Activated CD8-positive, alpha-beta T cell treated with anti-CD3 and anti-CD28 coated beads for 36 hours (primary cell): ENCODE measurements at regions not wholly inside any gene's neighbourhood (a gene's known extent, or its start where the extent isn't known, plus 50 kb on each side); places are given as distances from the start of the nearest gene placed in this dataset.

Source experiments
- ATAC-seq: fragments of 200-7000 bp; cut with Tn5 transposase; one replicate; pipeline ENCODE4 v1.10.0; 2021; ENCODE audit warnings: mild to moderate bottlenecking, moderate library complexity
- CTCF ChIA-PET: fragments of 350-600 bp; sonication (Branson Sonifier 250); formaldehyde crosslinking; loops from one replicate; lab custom pipeline; 2021; ENCODE audit warnings: antibody characterized with exemption; lab: Charles Lee
- POLR2A ChIA-PET: fragments of 350-600 bp; sonication (Branson Sonifier 250); formaldehyde crosslinking; loops from one replicate; lab custom pipeline; 2021; ENCODE audit warnings: antibody characterized with exemption; lab: Charles Lee
- DNase-seq: peaks from one replicate; pipeline ENCODE4 v3.0.0-alpha.2; 2020
- H3K27ac Mint-ChIP-seq: one replicate; pipeline ENCODE4 v1.8.0; 2021; ENCODE audit warnings: mild to moderate bottlenecking, mixed read lengths
- H3K27me3 Mint-ChIP-seq: one replicate; pipeline ENCODE4 v1.8.0; 2021; ENCODE audit warnings: mixed read lengths
- H3K36me3 Mint-ChIP-seq: one replicate; pipeline ENCODE4 v1.8.0; 2021; ENCODE audit warnings: low read depth, mixed read lengths
- H3K4me1 Mint-ChIP-seq: one replicate; pipeline ENCODE4 v1.8.0; 2021; ENCODE audit warnings: low read depth, mixed read lengths
- H3K4me3 Mint-ChIP-seq: one replicate; pipeline ENCODE4 v1.8.0; 2021; ENCODE audit warnings: mild to moderate bottlenecking, moderate library complexity, mixed read lengths
- H3K9me3 Mint-ChIP-seq: one replicate; pipeline ENCODE4 v1.8.0; 2021; ENCODE audit warnings: mixed read lengths
- CTCF ChIP-seq: fragments of 200-600 bp; IDR thresholded peaks from one replicate; pipeline ENCODE4 v1.8.0; 2022; ENCODE audit warnings: antibody characterized with exemption, mild to moderate bottlenecking
- intact Hi-C: fragments of 100-400 bp; cut with micrococcal nuclease; formaldehyde crosslinking; loops from one replicate; pipeline ENCODE4 v1.10.0; 2022

- ATAC-seq: no peak
These were observed 951.9 kb upstream of the SLITRK1 start for GRCh38 chr13:84834201-84834600.

GRCh38 chr13:84831666-84832657 lies 949.7 kb upstream of the SLITRK1 start:
- no peak overlapping the region for H3K4me3 Mint-ChIP-seq
- no peak overlapping the region for H3K27ac Mint-ChIP-seq
- no peak for DNase-seq
- intact Hi-C loops: no loop called here
- ChIA-PET POLR2A (no interaction called here), CTCF (interaction anchor here (1.3 kb wide), 1 partner anchor 65 kb away, joined by 4 read pairs; no protein-coding TSS in a partner anchor)
- H3K9me3 Mint-ChIP-seq: no peaks in the 10 kb centered on the region
- no peaks in the 10 kb centered on the region for H3K36me3 Mint-ChIP-seq
- H3K27me3 Mint-ChIP-seq: no peaks in the 10 kb centered on the region
- TF ChIP-seq CTCF: no peak
- H3K4me1 Mint-ChIP-seq: no peaks in the 10 kb centered on the region
- no peak for ATAC-seq

More at GRCh38 chr13:84834201-84834600, 951.9 kb upstream of the SLITRK1 start:
- H3K27ac Mint-ChIP-seq: no peak overlapping the region
- DNase-seq: no peak
- TF ChIP-seq CTCF: no peak
- H3K9me3 Mint-ChIP-seq: no peaks in the 10 kb centered on the region
- ChIA-PET POLR2A (no interaction called here), CTCF (no interaction called here)
- intact Hi-C loops: no loop called here
- no peaks in the 10 kb centered on the region for H3K27me3 Mint-ChIP-seq
- H3K36me3 Mint-ChIP-seq: no peaks in the 10 kb centered on the region
- H3K4me3 Mint-ChIP-seq: no peak overlapping the region
- H3K4me1 Mint-ChIP-seq: no peaks in the 10 kb centered on the region

DNA sequence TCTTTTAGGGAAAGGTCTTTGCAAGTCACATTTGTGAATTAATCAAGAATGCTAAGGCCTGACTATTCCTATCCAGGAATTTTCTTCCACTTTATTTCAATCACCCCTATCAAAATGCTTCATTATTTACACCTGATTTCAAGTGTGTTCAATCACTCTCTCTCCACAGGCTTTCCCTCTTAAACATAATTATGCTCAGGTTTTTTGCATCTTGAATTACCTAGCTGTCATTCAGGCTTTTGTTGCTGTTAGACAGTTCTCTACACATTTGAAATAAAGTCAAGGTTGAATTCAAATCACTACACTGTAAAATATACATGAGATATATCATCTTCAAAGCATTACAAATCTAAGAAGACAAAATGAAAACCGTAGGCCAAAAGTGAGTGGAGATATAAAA lies 941.3 kb upstream of the SLITRK1 start:
- DNase-seq: no peak
- H3K4me3 Mint-ChIP-seq: no peak overlapping the region
- no peak for TF ChIP-seq CTCF
- H3K4me1 Mint-ChIP-seq: no peaks in the 10 kb centered on the region
- H3K27me3 Mint-ChIP-seq: no peaks in the 10 kb centered on the region
- ChIA-PET CTCF (no interaction called here), POLR2A (no interaction called here)
- H3K9me3 Mint-ChIP-seq: no peaks in the 10 kb centered on the region
- no peak overlapping the region for H3K27ac Mint-ChIP-seq
- H3K36me3 Mint-ChIP-seq: no peaks in the 10 kb centered on the region
- no peak for ATAC-seq
- intact Hi-C loops: no loop called here

GRCh38 chr13:84821261-84821660 lies 939.0 kb upstream of the SLITRK1 start:
- H3K27me3 Mint-ChIP-seq: no peaks in the 10 kb centered on the region
- no peaks in the 10 kb centered on the region for H3K9me3 Mint-ChIP-seq
- no peak overlapping the region for H3K27ac Mint-ChIP-seq
- intact Hi-C loops: no loop called here
- POLR2A ChIA-PET: no interaction called here
- DNase-seq (no peak), ATAC-seq (no peak)
- CTCF ChIA-PET: no interaction called here
- no peaks in the 10 kb centered on the region for H3K36me3 Mint-ChIP-seq
- TF ChIP-seq CTCF: no peak
- no peaks in the 10 kb centered on the region for H3K4me1 Mint-ChIP-seq
- no peak overlapping the region for H3K4me3 Mint-ChIP-seq

GRCh38 chr13:84816567-84817105 lies 934.4 kb upstream of the SLITRK1 start:
- Mint-ChIP-seq H3K9me3 (no peaks in the 10 kb centered on the region), H3K4me3 (no peak overlapping the region), H3K27ac (no peak overlapping the region), H3K36me3 (no peaks in the 10 kb centered on the region), H3K4me1 (no peaks in the 10 kb centered on the region), H3K27me3 (no peaks in the 10 kb centered on the region)
- ChIA-PET POLR2A (no interaction called here), CTCF (no interaction called here)
- intact Hi-C loops: no loop called here
- no peak for ATAC-seq
- no peak for DNase-seq
- TF ChIP-seq CTCF: no peak
